HL-60 (cell line): ENCODE measurements at regions not wholly inside any gene's neighbourhood (a gene's known extent, or its start where the extent isn't known, plus 50 kb on each side); places are given as distances from the start of the nearest gene placed in this dataset.

ENCODE experiments used
- DNase-seq, 2 experiments: peaks; one replicate each; pipeline ENCODE4 v3.0.0-alpha.2; 2010 to 2020; ENCODE audit warnings: low read depth in 1 of 2, low spot score in 1 of 2
- H3K27ac ChIP-seq: fragments of 250-450 bp; sonication (Bioruptor Pico); replicated peaks from 2 replicates; pipeline ENCODE4 v1.5.1; 2020; ENCODE audit warnings: mild to moderate bottlenecking, moderate library complexity
- H3K27me3 ChIP-seq: fragments of 250-450 bp; sonication (Bioruptor Pico); 2 replicates; pipeline ENCODE4 v1.5.1; 2021; ENCODE audit warnings: mild to moderate bottlenecking, moderate library complexity; ENCODE audit not compliant: insufficient read depth, poor library complexity, severe bottlenecking
- H3K4me3 ChIP-seq: replicated peaks from 2 replicates; pipeline ENCODE4 v1.5.1; 2011; ENCODE audit warnings: mild to moderate bottlenecking, control low read depth, low read length; ENCODE audit not compliant: insufficient read depth
- GABPA ChIP-seq: IDR thresholded peaks from 2 replicates; pipeline ENCODE4 v1.6.1; 2012; ENCODE audit warnings: low read depth
- POLR2AphosphoS5 ChIP-seq: IDR thresholded peaks from 2 replicates; pipeline ENCODE4 v1.6.1; 2012; ENCODE audit warnings: low read depth
- SPI1 ChIP-seq: IDR thresholded peaks from 2 replicates; pipeline ENCODE4 v1.6.1; 2012; ENCODE audit warnings: low read depth, mild to moderate bottlenecking, borderline replicate concordance
- TF ChIP-seq, protein P1 (sequence below): IDR thresholded peaks from 2 replicates; pipeline ENCODE4 v1.6.1; 2012; ENCODE audit warnings: low read depth; ENCODE audit not compliant: insufficient replicate concordance
- TF ChIP-seq, protein P2 (sequence below): IDR thresholded peaks from one replicate; pipeline ENCODE4 v1.5.1; 2011; ENCODE audit warnings: low read length, control low read depth, inconsistent platforms; ENCODE audit not compliant: insufficient read depth

- Histone ChIP-seq H3K4me3 (no peak overlapping the region), H3K27me3 (no peaks in the 10 kb centered on the region), H3K27ac (no peak overlapping the region)
- TF ChIP-seq, protein P1, sequence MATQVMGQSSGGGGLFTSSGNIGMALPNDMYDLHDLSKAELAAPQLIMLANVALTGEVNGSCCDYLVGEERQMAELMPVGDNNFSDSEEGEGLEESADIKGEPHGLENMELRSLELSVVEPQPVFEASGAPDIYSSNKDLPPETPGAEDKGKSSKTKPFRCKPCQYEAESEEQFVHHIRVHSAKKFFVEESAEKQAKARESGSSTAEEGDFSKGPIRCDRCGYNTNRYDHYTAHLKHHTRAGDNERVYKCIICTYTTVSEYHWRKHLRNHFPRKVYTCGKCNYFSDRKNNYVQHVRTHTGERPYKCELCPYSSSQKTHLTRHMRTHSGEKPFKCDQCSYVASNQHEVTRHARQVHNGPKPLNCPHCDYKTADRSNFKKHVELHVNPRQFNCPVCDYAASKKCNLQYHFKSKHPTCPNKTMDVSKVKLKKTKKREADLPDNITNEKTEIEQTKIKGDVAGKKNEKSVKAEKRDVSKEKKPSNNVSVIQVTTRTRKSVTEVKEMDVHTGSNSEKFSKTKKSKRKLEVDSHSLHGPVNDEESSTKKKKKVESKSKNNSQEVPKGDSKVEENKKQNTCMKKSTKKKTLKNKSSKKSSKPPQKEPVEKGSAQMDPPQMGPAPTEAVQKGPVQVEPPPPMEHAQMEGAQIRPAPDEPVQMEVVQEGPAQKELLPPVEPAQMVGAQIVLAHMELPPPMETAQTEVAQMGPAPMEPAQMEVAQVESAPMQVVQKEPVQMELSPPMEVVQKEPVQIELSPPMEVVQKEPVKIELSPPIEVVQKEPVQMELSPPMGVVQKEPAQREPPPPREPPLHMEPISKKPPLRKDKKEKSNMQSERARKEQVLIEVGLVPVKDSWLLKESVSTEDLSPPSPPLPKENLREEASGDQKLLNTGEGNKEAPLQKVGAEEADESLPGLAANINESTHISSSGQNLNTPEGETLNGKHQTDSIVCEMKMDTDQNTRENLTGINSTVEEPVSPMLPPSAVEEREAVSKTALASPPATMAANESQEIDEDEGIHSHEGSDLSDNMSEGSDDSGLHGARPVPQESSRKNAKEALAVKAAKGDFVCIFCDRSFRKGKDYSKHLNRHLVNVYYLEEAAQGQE = no peak
- TF ChIP-seq POLR2AphosphoS5 = no peak
- TF ChIP-seq, protein P2, sequence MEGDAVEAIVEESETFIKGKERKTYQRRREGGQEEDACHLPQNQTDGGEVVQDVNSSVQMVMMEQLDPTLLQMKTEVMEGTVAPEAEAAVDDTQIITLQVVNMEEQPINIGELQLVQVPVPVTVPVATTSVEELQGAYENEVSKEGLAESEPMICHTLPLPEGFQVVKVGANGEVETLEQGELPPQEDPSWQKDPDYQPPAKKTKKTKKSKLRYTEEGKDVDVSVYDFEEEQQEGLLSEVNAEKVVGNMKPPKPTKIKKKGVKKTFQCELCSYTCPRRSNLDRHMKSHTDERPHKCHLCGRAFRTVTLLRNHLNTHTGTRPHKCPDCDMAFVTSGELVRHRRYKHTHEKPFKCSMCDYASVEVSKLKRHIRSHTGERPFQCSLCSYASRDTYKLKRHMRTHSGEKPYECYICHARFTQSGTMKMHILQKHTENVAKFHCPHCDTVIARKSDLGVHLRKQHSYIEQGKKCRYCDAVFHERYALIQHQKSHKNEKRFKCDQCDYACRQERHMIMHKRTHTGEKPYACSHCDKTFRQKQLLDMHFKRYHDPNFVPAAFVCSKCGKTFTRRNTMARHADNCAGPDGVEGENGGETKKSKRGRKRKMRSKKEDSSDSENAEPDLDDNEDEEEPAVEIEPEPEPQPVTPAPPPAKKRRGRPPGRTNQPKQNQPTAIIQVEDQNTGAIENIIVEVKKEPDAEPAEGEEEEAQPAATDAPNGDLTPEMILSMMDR = no peak
- no peak for TF ChIP-seq SPI1
- TF ChIP-seq GABPA = no peak
- no peak for DNase-seq
Observed at GRCh38 chr6:44642870-44643522, 255.5 kb downstream of the CDC5L start.

- no peak for DNase-seq
- no peaks in the 10 kb centered on the region for H3K27me3 ChIP-seq
- TF ChIP-seq POLR2AphosphoS5 (no peak), GABPA (no peak), SPI1 (no peak)
- TF ChIP-seq, protein P1 = no peak
- TF ChIP-seq, protein P2 = no peak
- no peak overlapping the region for H3K4me3 ChIP-seq
- no peak overlapping the region for H3K27ac ChIP-seq
Observed at GRCh38 chr6:44645276-44645675, 257.8 kb downstream of the CDC5L start.

- TF ChIP-seq POLR2AphosphoS5 (no peak), GABPA (no peak), SPI1 (no peak)
- TF ChIP-seq, protein P2 = no peak
- TF ChIP-seq, protein P1 = no peak
- H3K4me3 ChIP-seq = no peak overlapping the region
- H3K27me3 ChIP-seq = no peaks in the 10 kb centered on the region
- no peak for DNase-seq
- no peak overlapping the region for H3K27ac ChIP-seq
Observed at GRCh38 chr6:44646355-44646754, 258.8 kb downstream of the CDC5L start.
